ENCODE measurements at regions not wholly inside any gene's neighbourhood (a gene's known extent, or its start where the extent isn't known, plus 50 kb on each side); places are given as distances from the start of the nearest gene placed in this dataset.
"Not testable (repeated sequence)": the region's sequence is repeated elsewhere in the genome, so short reads cannot be mapped to it uniquely, and the experiment has no call there.

DNA sequence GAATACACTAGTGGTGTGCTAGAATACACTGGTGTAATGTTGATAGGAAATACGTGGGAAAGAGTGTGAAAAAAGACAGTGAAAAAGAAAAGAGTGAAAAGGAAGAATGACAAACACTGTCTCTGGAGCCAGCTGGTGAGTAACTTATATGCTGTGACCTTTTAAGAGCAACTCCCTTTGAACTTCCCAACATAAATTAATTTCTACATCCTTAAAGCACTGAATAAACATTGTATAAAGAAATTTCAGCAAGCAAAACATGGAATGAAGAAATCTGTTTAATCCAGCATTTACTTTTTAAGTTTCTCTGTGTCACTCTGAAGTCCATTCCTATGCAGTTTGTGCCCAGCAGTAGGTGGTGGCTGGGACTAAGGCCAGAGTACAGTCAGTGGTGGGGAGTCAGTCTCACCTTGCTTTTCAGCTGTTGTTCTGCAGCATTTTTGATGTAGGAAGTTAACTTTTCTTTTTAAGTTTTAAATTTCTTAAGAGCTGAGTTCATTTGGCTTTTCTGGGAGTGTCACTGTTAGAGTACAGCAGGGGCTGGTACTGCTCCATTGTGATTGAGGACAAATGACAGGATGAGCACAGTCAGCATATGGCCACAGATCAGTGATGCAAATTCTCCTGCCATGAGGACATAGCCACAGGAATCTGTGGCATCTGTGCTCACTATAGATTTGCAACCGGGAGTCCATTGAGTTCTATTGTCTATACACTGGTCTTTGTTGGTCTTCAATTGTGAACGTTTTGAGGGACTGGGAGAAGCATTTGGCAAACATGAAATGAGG lies 321.8 kb downstream of the ZNF248 start:
- Histone ChIP-seq H3K4me1 (ENCODE audit: control insufficient read depth in 2 of 2, insufficient read depth in 2 of 2, low read length in 2 of 2) (no peaks in the 10 kb centered on the region), H3K27me3 (replicated peaks in 1 of 4; ENCODE audit: control extremely low read depth in 1 of 4, control insufficient read depth in 3 of 4, insufficient read depth in 4 of 4, low read length in 3 of 4) (no peaks in the 10 kb centered on the region), H3K36me3 (replicated peaks in 1 of 2; ENCODE audit: control extremely low read depth in 1 of 2, control insufficient read depth in 1 of 2, extremely low read depth in 1 of 2, insufficient read depth in 2 of 2, low read length in 1 of 2) (no peaks in the 10 kb centered on the region), H3K9me3 (ENCODE audit: control extremely low read depth in 1 of 3, control insufficient read depth in 2 of 3, insufficient read depth in 1 of 3, low read length in 2 of 3) (peaks cover 0 to 7% (median 0%) of the 10 kb centered on the region in 3 donors), H3K27ac (ENCODE audit: low read length in 2 of 2) (no peak overlapping the region), H3K9ac (ENCODE audit: low read length) (no peak overlapping the region), H3K79me2 (ENCODE audit: control insufficient read depth, insufficient read depth, low read length) (no peaks in the 10 kb centered on the region), H3K4me2 (replicated peaks; ENCODE audit: low read depth, low read length, poor library complexity, severe bottlenecking) (no peak overlapping the region), H3K4me3 (ENCODE audit: control extremely low read depth in 1 of 5, extremely low read depth in 1 of 5, insufficient read depth in 1 of 5, low read depth in 2 of 5, low read length in 4 of 5) (no peak overlapping the region), H4K20me1 (ENCODE audit: control insufficient read depth, insufficient read depth, low read length, poor library complexity, severe bottlenecking) (no peaks in the 10 kb centered on the region), H2AFZ (ENCODE audit: insufficient read depth, low read depth, low read length, poor library complexity, severe bottlenecking) (no peak overlapping the region)
- TF ChIP-seq, protein P1, sequence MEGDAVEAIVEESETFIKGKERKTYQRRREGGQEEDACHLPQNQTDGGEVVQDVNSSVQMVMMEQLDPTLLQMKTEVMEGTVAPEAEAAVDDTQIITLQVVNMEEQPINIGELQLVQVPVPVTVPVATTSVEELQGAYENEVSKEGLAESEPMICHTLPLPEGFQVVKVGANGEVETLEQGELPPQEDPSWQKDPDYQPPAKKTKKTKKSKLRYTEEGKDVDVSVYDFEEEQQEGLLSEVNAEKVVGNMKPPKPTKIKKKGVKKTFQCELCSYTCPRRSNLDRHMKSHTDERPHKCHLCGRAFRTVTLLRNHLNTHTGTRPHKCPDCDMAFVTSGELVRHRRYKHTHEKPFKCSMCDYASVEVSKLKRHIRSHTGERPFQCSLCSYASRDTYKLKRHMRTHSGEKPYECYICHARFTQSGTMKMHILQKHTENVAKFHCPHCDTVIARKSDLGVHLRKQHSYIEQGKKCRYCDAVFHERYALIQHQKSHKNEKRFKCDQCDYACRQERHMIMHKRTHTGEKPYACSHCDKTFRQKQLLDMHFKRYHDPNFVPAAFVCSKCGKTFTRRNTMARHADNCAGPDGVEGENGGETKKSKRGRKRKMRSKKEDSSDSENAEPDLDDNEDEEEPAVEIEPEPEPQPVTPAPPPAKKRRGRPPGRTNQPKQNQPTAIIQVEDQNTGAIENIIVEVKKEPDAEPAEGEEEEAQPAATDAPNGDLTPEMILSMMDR (IDR thresholded peaks at IDR 0.05): no peak
- no peak for TF ChIP-seq EZH2 (IDR thresholded peaks at IDR 0.05; ENCODE audit: borderline replicate concordance, insufficient read depth, low read depth, low read length, poor library complexity, severe bottlenecking)
- WGBS (ENCODE audit: insufficient coverage): 52% methylated on average over 2 of the region's 3 CpGs
- no peaks in the 10 kb centered on the region for H3K27me3 Mint-ChIP-seq
- no peaks in the 10 kb centered on the region for H3K4me1 Mint-ChIP-seq
- ATAC-seq (ENCODE audit: low read depth) (no peak), DNase-seq (no peak)
- H3K4me3 Mint-ChIP-seq: no peak overlapping the region
- H3K9me3 Mint-ChIP-seq (ENCODE audit: insufficient read depth): peaks cover 5% of the 10 kb centered on the region
- CTCF ChIA-PET: no interaction called here
- no peak overlapping the region for H3K27ac Mint-ChIP-seq
- POLR2A ChIA-PET: no interaction called here
- intact Hi-C loops (cut with micrococcal nuclease): no loop called here

DNA sequence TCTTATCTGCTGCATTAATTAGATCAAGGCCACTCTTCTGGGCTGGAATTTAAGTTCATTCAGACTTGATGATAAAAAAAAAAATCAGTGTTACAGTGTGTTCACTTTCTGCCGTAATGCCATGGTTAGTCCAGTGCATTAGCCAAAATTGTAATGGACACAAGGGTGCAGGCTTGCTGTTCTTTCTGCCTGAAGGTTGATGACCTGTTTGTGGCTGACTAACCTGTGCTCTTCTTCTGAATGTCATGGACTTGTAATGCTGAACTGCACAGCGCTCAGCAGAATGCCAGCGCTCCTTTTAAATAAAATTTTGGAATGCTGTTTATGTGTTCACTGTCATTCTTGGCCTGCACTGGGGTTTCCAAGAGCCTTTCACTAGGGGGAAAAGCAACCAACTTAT lies 323.2 kb downstream of the ZNF248 start:
- no peaks in the 10 kb centered on the region for H3K27me3 ChIP-seq (replicated peaks in 1 of 4; ENCODE audit: control extremely low read depth in 1 of 4, control insufficient read depth in 3 of 4, insufficient read depth in 4 of 4, low read length in 3 of 4)
- H4K20me1 ChIP-seq (ENCODE audit: control insufficient read depth, insufficient read depth, low read length, poor library complexity, severe bottlenecking): no peaks in the 10 kb centered on the region
- Mint-ChIP-seq H3K27ac (no peak overlapping the region), H3K9me3 (ENCODE audit: insufficient read depth) (peaks cover 7% of the 10 kb centered on the region), H3K4me3 (no peak overlapping the region), H3K4me1 (no peaks in the 10 kb centered on the region), H3K27me3 (no peaks in the 10 kb centered on the region)
- TF ChIP-seq EZH2 (IDR thresholded peaks at IDR 0.05; ENCODE audit: borderline replicate concordance, insufficient read depth, low read depth, low read length, poor library complexity, severe bottlenecking): no peak
- TF ChIP-seq, protein P1 (IDR thresholded peaks at IDR 0.05): no peak
- H3K4me2 ChIP-seq (replicated peaks; ENCODE audit: low read depth, low read length, poor library complexity, severe bottlenecking): no peak overlapping the region
- no peak for DNase-seq
- peaks cover 0 to 7% (median under 1%) of the 10 kb centered on the region in 3 donors for H3K9me3 ChIP-seq (ENCODE audit: control extremely low read depth in 1 of 3, control insufficient read depth in 2 of 3, insufficient read depth in 1 of 3, low read length in 2 of 3)
- no peak overlapping the region for H3K9ac ChIP-seq (ENCODE audit: low read length)
- no peaks in the 10 kb centered on the region for H3K79me2 ChIP-seq (ENCODE audit: control insufficient read depth, insufficient read depth, low read length)
- H3K4me3 ChIP-seq (ENCODE audit: control extremely low read depth in 1 of 5, extremely low read depth in 1 of 5, insufficient read depth in 1 of 5, low read depth in 2 of 5, low read length in 4 of 5): no peak overlapping the region
- no peak overlapping the region for H2AFZ ChIP-seq (ENCODE audit: insufficient read depth, low read depth, low read length, poor library complexity, severe bottlenecking)
- no peak overlapping the region for H3K27ac ChIP-seq (ENCODE audit: low read length in 2 of 2)
- no peaks in the 10 kb centered on the region for H3K4me1 ChIP-seq (ENCODE audit: control insufficient read depth in 2 of 2, insufficient read depth in 2 of 2, low read length in 2 of 2)
- ChIA-PET POLR2A (no interaction called here), CTCF (no interaction called here)
- no peak for ATAC-seq (ENCODE audit: low read depth)
- no peaks in the 10 kb centered on the region for H3K36me3 ChIP-seq (replicated peaks in 1 of 2; ENCODE audit: control extremely low read depth in 1 of 2, control insufficient read depth in 1 of 2, extremely low read depth in 1 of 2, insufficient read depth in 2 of 2, low read length in 1 of 2)
- intact Hi-C loops (cut with micrococcal nuclease): no loop called here
- WGBS (ENCODE audit: insufficient coverage): 93% methylated on average over 3 of the region's 3 CpGs

DNA sequence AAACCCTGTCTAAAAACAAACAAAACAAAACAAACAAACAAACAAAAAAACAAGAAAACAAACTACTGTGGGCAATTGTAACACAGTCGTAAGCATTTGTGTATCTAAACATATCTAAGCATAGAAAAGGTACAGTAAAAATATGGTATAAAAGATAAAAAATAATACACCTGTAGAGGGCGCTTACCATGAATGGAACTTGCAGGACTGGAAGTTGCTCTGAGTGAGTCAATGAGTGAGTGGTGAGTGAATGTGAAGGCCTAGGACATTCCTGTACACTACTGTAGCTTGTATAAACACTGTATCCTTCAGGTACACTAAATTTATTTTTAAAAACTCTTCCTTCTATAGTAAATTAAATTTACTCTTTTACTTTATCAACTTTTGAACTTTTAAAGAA lies 332.0 kb downstream of the ZNF248 start:
- H3K27ac Mint-ChIP-seq; H3K36me3 ChIP-seq (replicated peaks in 1 of 2; ENCODE audit: control extremely low read depth in 1 of 2, control insufficient read depth in 1 of 2, extremely low read depth in 1 of 2, insufficient read depth in 2 of 2, low read length in 1 of 2); H3K4me1 Mint-ChIP-seq; H3K27ac ChIP-seq (ENCODE audit: low read length in 2 of 2); H3K4me2 ChIP-seq (replicated peaks; ENCODE audit: low read depth, low read length, poor library complexity, severe bottlenecking); DNase-seq; H3K27me3 Mint-ChIP-seq; H3K4me3 ChIP-seq (ENCODE audit: control extremely low read depth in 1 of 5, extremely low read depth in 1 of 5, insufficient read depth in 1 of 5, low read depth in 2 of 5, low read length in 4 of 5); H4K20me1 ChIP-seq (ENCODE audit: control insufficient read depth, insufficient read depth, low read length, poor library complexity, severe bottlenecking); ATAC-seq (ENCODE audit: low read depth); H3K9me3 Mint-ChIP-seq (ENCODE audit: insufficient read depth); H3K4me1 ChIP-seq (ENCODE audit: control insufficient read depth in 2 of 2, insufficient read depth in 2 of 2, low read length in 2 of 2); H3K9me3 ChIP-seq (ENCODE audit: control extremely low read depth in 1 of 3, control insufficient read depth in 2 of 3, insufficient read depth in 1 of 3, low read length in 2 of 3); H2AFZ ChIP-seq (ENCODE audit: insufficient read depth, low read depth, low read length, poor library complexity, severe bottlenecking); H3K4me3 Mint-ChIP-seq; CTCF ChIA-PET; H3K79me2 ChIP-seq (ENCODE audit: control insufficient read depth, insufficient read depth, low read length); POLR2A ChIA-PET; H3K27me3 ChIP-seq (replicated peaks in 1 of 4; ENCODE audit: control extremely low read depth in 1 of 4, control insufficient read depth in 3 of 4, insufficient read depth in 4 of 4, low read length in 3 of 4); intact Hi-C loops (cut with micrococcal nuclease); H3K9ac ChIP-seq (ENCODE audit: low read length): not testable (repeated sequence)
- WGBS (ENCODE audit: insufficient coverage): no CpG with 5 or more reads among the region's 2 CpGs
